ENCODE measurements at regions not wholly inside any gene's neighbourhood (a gene's known extent, or its start where the extent isn't known, plus 50 kb on each side); places are given as distances from the start of the nearest gene placed in this dataset.

DNA sequence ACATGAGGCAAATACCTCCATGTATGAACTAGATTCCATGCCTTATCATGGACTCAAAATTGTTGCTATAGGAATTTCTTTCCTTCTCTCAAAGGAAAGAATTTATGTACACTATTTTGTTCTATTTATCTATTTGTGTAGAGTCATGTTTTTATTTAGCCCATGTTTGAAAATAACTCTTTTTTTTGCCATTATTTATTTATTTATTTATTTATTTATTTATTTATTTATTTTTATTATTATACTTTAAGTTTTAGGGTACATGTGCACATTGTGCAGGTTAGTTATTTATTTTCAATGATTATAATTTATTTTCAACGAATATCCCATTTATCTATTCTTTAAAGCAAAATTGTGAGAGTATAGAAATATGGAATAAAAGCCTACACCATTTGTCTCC is 177.9 kb downstream of the MAGEE1 start:
- TF ChIP-seq, protein P1, sequence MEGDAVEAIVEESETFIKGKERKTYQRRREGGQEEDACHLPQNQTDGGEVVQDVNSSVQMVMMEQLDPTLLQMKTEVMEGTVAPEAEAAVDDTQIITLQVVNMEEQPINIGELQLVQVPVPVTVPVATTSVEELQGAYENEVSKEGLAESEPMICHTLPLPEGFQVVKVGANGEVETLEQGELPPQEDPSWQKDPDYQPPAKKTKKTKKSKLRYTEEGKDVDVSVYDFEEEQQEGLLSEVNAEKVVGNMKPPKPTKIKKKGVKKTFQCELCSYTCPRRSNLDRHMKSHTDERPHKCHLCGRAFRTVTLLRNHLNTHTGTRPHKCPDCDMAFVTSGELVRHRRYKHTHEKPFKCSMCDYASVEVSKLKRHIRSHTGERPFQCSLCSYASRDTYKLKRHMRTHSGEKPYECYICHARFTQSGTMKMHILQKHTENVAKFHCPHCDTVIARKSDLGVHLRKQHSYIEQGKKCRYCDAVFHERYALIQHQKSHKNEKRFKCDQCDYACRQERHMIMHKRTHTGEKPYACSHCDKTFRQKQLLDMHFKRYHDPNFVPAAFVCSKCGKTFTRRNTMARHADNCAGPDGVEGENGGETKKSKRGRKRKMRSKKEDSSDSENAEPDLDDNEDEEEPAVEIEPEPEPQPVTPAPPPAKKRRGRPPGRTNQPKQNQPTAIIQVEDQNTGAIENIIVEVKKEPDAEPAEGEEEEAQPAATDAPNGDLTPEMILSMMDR (IDR thresholded peaks at IDR 0.05), result no peak
- no peak for TF ChIP-seq ZFX (IDR thresholded peaks at IDR 0.05; ENCODE audit: borderline replicate concordance)
